HG02938 (cell line): ENCODE measurements at regions not wholly inside any gene's neighbourhood (a gene's known extent, or its start where the extent isn't known, plus 50 kb on each side); places are given as distances from the start of the nearest gene placed in this dataset.
"Not testable (repeated sequence)": the region's sequence is repeated elsewhere in the genome, so short reads cannot be mapped to it uniquely, and the experiment has no call there.

Source experiments
- ATAC-seq: cut with Tn5 transposase; IDR thresholded peaks from one replicate; pipeline ENCODE4 v1.9.1; 2021; ENCODE audit warnings: mild to moderate bottlenecking, moderate library complexity; ENCODE audit not compliant: unreplicated experiment

GRCh38 chr12:60451457-60451856 lies 855.6 kb downstream of the SLC16A7 start:
- ATAC-seq: no peak

- no peak for ATAC-seq
These were observed 869.2 kb downstream of the SLC16A7 start for GRCh38 chr12:60465060-60465459.

GRCh38 chr12:60468546-60468945 lies 872.7 kb downstream of the SLC16A7 start:
- ATAC-seq: no peak

GRCh38 chr12:60475825-60476224 lies 880.0 kb downstream of the SLC16A7 start:
- no peak for ATAC-seq

- no peak for ATAC-seq
These were observed 891.5 kb downstream of the SLC16A7 start for GRCh38 chr12:60487284-60487683.

- no peak for ATAC-seq
These were observed 893.2 kb downstream of the SLC16A7 start for GRCh38 chr12:60489071-60489470.

- no peak for ATAC-seq
These were observed 898.4 kb downstream of the SLC16A7 start for GRCh38 chr12:60494244-60494643.

- ATAC-seq: no peak
These were observed 902.8 kb downstream of the SLC16A7 start for GRCh38 chr12:60498656-60499055.

- no peak for ATAC-seq
These were observed 905.4 kb downstream of the SLC16A7 start for GRCh38 chr12:60501124-60501729.

- no peak for ATAC-seq
These were observed 927.0 kb downstream of the SLC16A7 start for GRCh38 chr12:60522684-60523400.

GRCh38 chr12:60529261-60529660 lies 933.4 kb downstream of the SLC16A7 start:
- ATAC-seq: no peak

- no peak for ATAC-seq
These were observed 933.9 kb downstream of the SLC16A7 start for GRCh38 chr12:60529723-60530122.

GRCh38 chr12:60535363-60535762 lies 939.5 kb downstream of the SLC16A7 start:
- ATAC-seq: no peak

GRCh38 chr12:60539592-60539991 lies 943.8 kb downstream of the SLC16A7 start:
- no peak for ATAC-seq

- ATAC-seq: no peak
These were observed 973.1 kb downstream of the SLC16A7 start for GRCh38 chr12:60568914-60569313.

GRCh38 chr12:60577607-60578006 lies 981.8 kb downstream of the SLC16A7 start:
- ATAC-seq: no peak

- ATAC-seq: not testable (repeated sequence)
These were observed 991.8 kb downstream of the SLC16A7 start for GRCh38 chr12:60587664-60588063.

- ATAC-seq: no peak
These were observed 998.3 kb downstream of the SLC16A7 start for GRCh38 chr12:60594035-60594711.

- ATAC-seq: no peak
These were observed 1006.8 kb downstream of the SLC16A7 start for GRCh38 chr12:60602601-60603000.

GRCh38 chr12:60603475-60603874 lies 1007.6 kb downstream of the SLC16A7 start:
- not testable (repeated sequence) for ATAC-seq

GRCh38 chr12:60616400-60616799 lies 1020.6 kb downstream of the SLC16A7 start:
- no peak for ATAC-seq

- no peak for ATAC-seq
These were observed 1035.0 kb downstream of the SLC16A7 start for GRCh38 chr12:60630796-60631195.
